ENCODE measurements at regions not wholly inside any gene's neighbourhood (a gene's known extent, or its start where the extent isn't known, plus 50 kb on each side); places are given as distances from the start of the nearest gene placed in this dataset.

- no peak overlapping the region for H3K4me3 ChIP-seq (ENCODE audit: low read length)
- no peak overlapping the region for H3K27ac ChIP-seq (ENCODE audit: low read length)
- TF ChIP-seq EZH2 (optimal IDR thresholded peaks at IDR 0.05; ENCODE audit: low read depth, low read length) = no peak
- TF ChIP-seq CTCF (IDR thresholded peaks at IDR 0.05; ENCODE audit: low read length) = no peak
- TF ChIP-seq EZH2phosphoT487 (IDR thresholded peaks at IDR 0.05; ENCODE audit: low read length) = no peak
- H3K4me1 ChIP-seq (ENCODE audit: low read length) = no peaks in the 10 kb centered on the region
- no peaks in the 10 kb centered on the region for H3F3A ChIP-seq (ENCODE audit: insufficient read depth, low read length)
- no peak overlapping the region for H3K4me2 ChIP-seq (ENCODE audit: low read depth, low read length)
- H3K79me2 ChIP-seq (ENCODE audit: low read length) = no peaks in the 10 kb centered on the region
- no peak for DNase-seq
- no peak overlapping the region for H3K9ac ChIP-seq (ENCODE audit: low read length)
- H3K36me3 ChIP-seq (replicated peaks; ENCODE audit: insufficient read depth, low read length) = no peaks in the 10 kb centered on the region
- H2AFZ ChIP-seq (ENCODE audit: low read length) = no peak overlapping the region
- H3K9me3 ChIP-seq (replicated peaks; ENCODE audit: insufficient read depth, low read length) = no peaks in the 10 kb centered on the region
- no peaks in the 10 kb centered on the region for H3K9me2 ChIP-seq (replicated peaks; ENCODE audit: insufficient read depth, low read length)
- no peaks in the 10 kb centered on the region for H3K27me3 ChIP-seq (replicated peaks; ENCODE audit: insufficient read depth, low read length)
- H4K20me1 ChIP-seq (ENCODE audit: insufficient read depth, low read length) = no peaks in the 10 kb centered on the region
Observed at GRCh38 chr6:134706153-134706552, 243.7 kb downstream of the ALDH8A1 start.

DNA sequence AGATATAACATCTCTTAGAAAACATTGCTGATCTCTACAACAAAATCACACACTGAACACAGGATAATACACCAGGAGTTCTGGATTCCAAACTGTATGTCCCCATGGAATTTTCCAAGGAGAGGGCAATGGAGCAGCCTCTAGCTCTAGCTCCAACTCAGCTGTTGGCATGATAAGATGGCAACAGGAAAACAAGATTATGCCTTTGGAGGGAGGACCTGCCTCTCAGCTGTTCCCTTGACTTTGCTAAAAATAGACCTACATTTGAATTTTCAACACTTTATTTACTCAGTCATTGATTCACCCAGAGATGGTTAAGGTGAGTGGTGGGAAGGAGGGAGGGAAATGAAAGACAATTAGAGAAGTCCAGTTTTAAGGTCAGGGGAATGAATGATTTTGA is 246.7 kb downstream of the ALDH8A1 start:
- H3K79me2 ChIP-seq (ENCODE audit: low read length) = no peaks in the 10 kb centered on the region
- H3K9me2 ChIP-seq (replicated peaks; ENCODE audit: insufficient read depth, low read length) = no peaks in the 10 kb centered on the region
- no peak overlapping the region for H3K4me3 ChIP-seq (ENCODE audit: low read length)
- H3K4me1 ChIP-seq (ENCODE audit: low read length) = no peaks in the 10 kb centered on the region
- TF ChIP-seq EZH2 (optimal IDR thresholded peaks at IDR 0.05; ENCODE audit: low read depth, low read length) = no peak
- TF ChIP-seq CTCF (IDR thresholded peaks at IDR 0.05; ENCODE audit: low read length) = no peak
- no peak for TF ChIP-seq EZH2phosphoT487 (IDR thresholded peaks at IDR 0.05; ENCODE audit: low read length)
- H3K9ac ChIP-seq (ENCODE audit: low read length) = no peak overlapping the region
- H3K4me2 ChIP-seq (ENCODE audit: low read depth, low read length) = no peak overlapping the region
- H3K36me3 ChIP-seq (replicated peaks; ENCODE audit: insufficient read depth, low read length) = no peaks in the 10 kb centered on the region
- no peaks in the 10 kb centered on the region for H4K20me1 ChIP-seq (ENCODE audit: insufficient read depth, low read length)
- H3F3A ChIP-seq (ENCODE audit: insufficient read depth, low read length) = no peaks in the 10 kb centered on the region
- no peak for DNase-seq
- no peak overlapping the region for H3K27ac ChIP-seq (ENCODE audit: low read length)
- H3K27me3 ChIP-seq (replicated peaks; ENCODE audit: insufficient read depth, low read length) = no peaks in the 10 kb centered on the region
- no peaks in the 10 kb centered on the region for H3K9me3 ChIP-seq (replicated peaks; ENCODE audit: insufficient read depth, low read length)
- H2AFZ ChIP-seq (ENCODE audit: low read length) = no peak overlapping the region

DNA sequence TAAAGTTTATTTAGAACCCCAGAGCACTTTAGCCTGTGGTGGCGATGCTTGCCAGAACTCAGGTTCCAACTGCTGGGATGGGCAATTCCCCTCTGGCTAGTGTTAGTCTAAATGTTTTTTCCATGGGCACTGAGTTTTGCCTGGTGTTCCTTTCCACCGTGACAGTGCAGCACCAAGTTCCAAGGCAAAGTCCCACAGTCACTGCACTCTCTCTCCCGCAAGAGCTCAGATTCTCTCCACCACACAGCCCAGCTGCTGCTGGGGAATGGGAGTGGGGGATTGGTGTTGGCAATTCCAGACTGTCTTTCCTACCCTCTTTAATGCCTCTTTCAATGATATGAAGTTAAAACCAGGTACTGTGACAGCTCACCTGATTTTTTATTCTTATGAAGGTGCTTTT is 247.6 kb downstream of the ALDH8A1 start:
- no peak for TF ChIP-seq EZH2 (optimal IDR thresholded peaks at IDR 0.05; ENCODE audit: low read depth, low read length)
- no peak for TF ChIP-seq EZH2phosphoT487 (IDR thresholded peaks at IDR 0.05; ENCODE audit: low read length)
- no peak for TF ChIP-seq CTCF (IDR thresholded peaks at IDR 0.05; ENCODE audit: low read length)
- no peaks in the 10 kb centered on the region for H3K9me3 ChIP-seq (replicated peaks; ENCODE audit: insufficient read depth, low read length)
- no peak overlapping the region for H3K27ac ChIP-seq (ENCODE audit: low read length)
- H3K9ac ChIP-seq (ENCODE audit: low read length) = no peak overlapping the region
- no peak overlapping the region for H3K4me3 ChIP-seq (ENCODE audit: low read length)
- DNase-seq = no peak
- H4K20me1 ChIP-seq (ENCODE audit: insufficient read depth, low read length) = no peaks in the 10 kb centered on the region
- H3K4me1 ChIP-seq (ENCODE audit: low read length) = no peaks in the 10 kb centered on the region
- no peaks in the 10 kb centered on the region for H3K9me2 ChIP-seq (replicated peaks; ENCODE audit: insufficient read depth, low read length)
- no peaks in the 10 kb centered on the region for H3K36me3 ChIP-seq (replicated peaks; ENCODE audit: insufficient read depth, low read length)
- no peak overlapping the region for H2AFZ ChIP-seq (ENCODE audit: low read length)
- H3K4me2 ChIP-seq (ENCODE audit: low read depth, low read length) = no peak overlapping the region
- H3K27me3 ChIP-seq (replicated peaks; ENCODE audit: insufficient read depth, low read length) = no peaks in the 10 kb centered on the region
- no peaks in the 10 kb centered on the region for H3F3A ChIP-seq (ENCODE audit: insufficient read depth, low read length)
- H3K79me2 ChIP-seq (ENCODE audit: low read length) = no peaks in the 10 kb centered on the region
